SH-SY5Y (cell line): ENCODE measurements at regions not wholly inside any gene's neighbourhood (a gene's known extent, or its start where the extent isn't known, plus 50 kb on each side); places are given as distances from the start of the nearest gene placed in this dataset.

Experiments
- GATA2 ChIP-seq: IDR thresholded peaks from 2 replicates; pipeline ENCODE4 v1.6.1; 2011; ENCODE audit warnings: mild to moderate bottlenecking, low read depth, low read length
- GATA3 ChIP-seq: IDR thresholded peaks from 2 replicates; pipeline ENCODE4 v1.6.1; 2011; ENCODE audit warnings: low read depth, mild to moderate bottlenecking, low read length, moderate library complexity

GRCh38 chr14:38113546-38113945 lies 94.2 kb upstream of the SSTR1 start:
- TF ChIP-seq GATA3 (no peak), GATA2 (no peak)
